K562 (cell line): ENCODE measurements at regions not wholly inside any gene's neighbourhood (a gene's known extent, or its start where the extent isn't known, plus 50 kb on each side); places are given as distances from the start of the nearest gene placed in this dataset.

Source experiments
- FOXJ3 ChIP-seq: sonication (generic); formaldehyde crosslinking; IDR thresholded peaks from 2 replicates; pipeline ENCODE4 v1.4.0; 2020; ENCODE audit warnings: mild to moderate bottlenecking, missing genetic modification reagents
- NUFIP1 ChIP-seq: fragments of 450-650 bp; IDR thresholded peaks from 2 replicates; pipeline ENCODE4 v1.6.1; 2018; ENCODE audit not compliant: partially characterized antibody
- SIN3B ChIP-seq: fragments of 450-650 bp; IDR thresholded peaks from 2 replicates; pipeline ENCODE4 v1.6.1; 2017; ENCODE audit warnings: low read depth, mild to moderate bottlenecking, moderate library complexity
- ZNF3 ChIP-seq: fragments of 250-450 bp; sonication (Bioruptor Pico); IDR thresholded peaks from 2 replicates; pipeline ENCODE4 v1.5.0; 2021; ENCODE audit warnings: mild to moderate bottlenecking, moderate library complexity
- ZNF780A ChIP-seq: fragments of 250-450 bp; sonication (Bioruptor Pico); IDR thresholded peaks from 2 replicates; pipeline ENCODE4 v1.5.0; 2021; ENCODE audit warnings: mild to moderate bottlenecking
- ZNF79 ChIP-seq: fragments of 250-450 bp; sonication (Bioruptor Pico); IDR thresholded peaks from 2 replicates; pipeline ENCODE4 v1.4.0; 2020; ENCODE audit warnings: low read depth, mild to moderate bottlenecking, moderate library complexity
- TF ChIP-seq, protein P1 (sequence below): sonication (generic); formaldehyde crosslinking; IDR thresholded peaks from 2 replicates; pipeline ENCODE4 v1.9.0; 2022; ENCODE audit warnings: mild to moderate bottlenecking, missing genetic modification reagents
- TF ChIP-seq, protein P2 (sequence below): sonication (generic); formaldehyde crosslinking; IDR thresholded peaks from 2 replicates; pipeline ENCODE4 v1.8.1; 2022; ENCODE audit warnings: missing genetic modification reagents
- TF ChIP-seq, protein P3 (sequence below): fragments of 250-450 bp; sonication (Bioruptor Pico); IDR thresholded peaks from 2 replicates; pipeline ENCODE4 v1.8.0; 2021; ENCODE audit warnings: moderate library complexity, mild to moderate bottlenecking, inconsistent platforms

DNA sequence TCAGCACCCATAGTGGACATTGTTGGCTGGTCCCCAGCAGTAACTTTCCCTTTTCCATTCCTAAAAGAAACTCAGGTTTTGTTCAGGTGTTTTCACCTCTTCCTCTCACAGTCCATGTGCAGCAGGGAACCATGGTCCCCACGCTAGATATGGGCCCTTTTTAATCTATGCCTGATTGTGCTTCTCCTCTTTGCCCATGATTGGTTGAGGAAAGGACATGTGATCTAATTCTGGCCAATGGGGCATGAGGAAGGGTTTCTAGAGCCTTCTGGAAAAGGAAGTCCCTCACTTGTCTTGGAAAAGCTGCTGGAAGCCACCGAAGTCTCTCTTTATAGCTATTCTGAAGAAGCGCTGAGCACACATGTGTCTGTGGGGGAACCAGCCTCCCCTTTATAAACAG lies 330.7 kb downstream of the ACTR3B start (continued):
- no peak for TF ChIP-seq ZNF3 (CRISPR knock-in tag)
- no peak for TF ChIP-seq ZNF79 (CRISPR knock-in tag)
- TF ChIP-seq, protein P1, sequence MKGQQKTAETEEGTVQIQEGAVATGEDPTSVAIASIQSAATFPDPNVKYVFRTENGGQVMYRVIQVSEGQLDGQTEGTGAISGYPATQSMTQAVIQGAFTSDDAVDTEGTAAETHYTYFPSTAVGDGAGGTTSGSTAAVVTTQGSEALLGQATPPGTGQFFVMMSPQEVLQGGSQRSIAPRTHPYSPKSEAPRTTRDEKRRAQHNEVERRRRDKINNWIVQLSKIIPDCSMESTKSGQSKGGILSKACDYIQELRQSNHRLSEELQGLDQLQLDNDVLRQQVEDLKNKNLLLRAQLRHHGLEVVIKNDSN (CRISPR knock-in tag) = 0 out of 2 replicates have a peak, but pooled peaks have one; percentile 8
- TF ChIP-seq, protein P2, sequence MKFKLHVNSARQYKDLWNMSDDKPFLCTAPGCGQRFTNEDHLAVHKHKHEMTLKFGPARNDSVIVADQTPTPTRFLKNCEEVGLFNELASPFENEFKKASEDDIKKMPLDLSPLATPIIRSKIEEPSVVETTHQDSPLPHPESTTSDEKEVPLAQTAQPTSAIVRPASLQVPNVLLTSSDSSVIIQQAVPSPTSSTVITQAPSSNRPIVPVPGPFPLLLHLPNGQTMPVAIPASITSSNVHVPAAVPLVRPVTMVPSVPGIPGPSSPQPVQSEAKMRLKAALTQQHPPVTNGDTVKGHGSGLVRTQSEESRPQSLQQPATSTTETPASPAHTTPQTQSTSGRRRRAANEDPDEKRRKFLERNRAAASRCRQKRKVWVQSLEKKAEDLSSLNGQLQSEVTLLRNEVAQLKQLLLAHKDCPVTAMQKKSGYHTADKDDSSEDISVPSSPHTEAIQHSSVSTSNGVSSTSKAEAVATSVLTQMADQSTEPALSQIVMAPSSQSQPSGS = no peak
- TF ChIP-seq FOXJ3 (CRISPR knock-in tag) = no peak
- TF ChIP-seq, protein P3, sequence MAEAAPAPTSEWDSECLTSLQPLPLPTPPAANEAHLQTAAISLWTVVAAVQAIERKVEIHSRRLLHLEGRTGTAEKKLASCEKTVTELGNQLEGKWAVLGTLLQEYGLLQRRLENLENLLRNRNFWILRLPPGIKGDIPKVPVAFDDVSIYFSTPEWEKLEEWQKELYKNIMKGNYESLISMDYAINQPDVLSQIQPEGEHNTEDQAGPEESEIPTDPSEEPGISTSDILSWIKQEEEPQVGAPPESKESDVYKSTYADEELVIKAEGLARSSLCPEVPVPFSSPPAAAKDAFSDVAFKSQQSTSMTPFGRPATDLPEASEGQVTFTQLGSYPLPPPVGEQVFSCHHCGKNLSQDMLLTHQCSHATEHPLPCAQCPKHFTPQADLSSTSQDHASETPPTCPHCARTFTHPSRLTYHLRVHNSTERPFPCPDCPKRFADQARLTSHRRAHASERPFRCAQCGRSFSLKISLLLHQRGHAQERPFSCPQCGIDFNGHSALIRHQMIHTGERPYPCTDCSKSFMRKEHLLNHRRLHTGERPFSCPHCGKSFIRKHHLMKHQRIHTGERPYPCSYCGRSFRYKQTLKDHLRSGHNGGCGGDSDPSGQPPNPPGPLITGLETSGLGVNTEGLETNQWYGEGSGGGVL (CRISPR knock-in tag) = no peak
- TF ChIP-seq NUFIP1 = no peak
- TF ChIP-seq ZNF780A (CRISPR knock-in tag) = no peak
- TF ChIP-seq SIN3B = no peak
